ENCODE measurements at regions not wholly inside any gene's neighbourhood (a gene's known extent, or its start where the extent isn't known, plus 50 kb on each side); places are given as distances from the start of the nearest gene placed in this dataset.

- TF ChIP-seq EZH2 (IDR thresholded peaks at IDR 0.05; ENCODE audit: borderline replicate concordance, insufficient read depth, low read depth, low read length, poor library complexity, severe bottlenecking) (no peak), CTCF (IDR thresholded peaks at IDR 0.05) (no peak)
- no peaks in the 10 kb centered on the region for H3K36me3 ChIP-seq (replicated peaks in 1 of 2; ENCODE audit: control extremely low read depth in 1 of 2, control insufficient read depth in 1 of 2, extremely low read depth in 1 of 2, insufficient read depth in 2 of 2, low read length in 1 of 2)
- no peaks in the 10 kb centered on the region for H3K79me2 ChIP-seq (ENCODE audit: control insufficient read depth, insufficient read depth, low read length)
- H3K9ac ChIP-seq (ENCODE audit: low read length): no peak overlapping the region
- intact Hi-C loops (cut with micrococcal nuclease): no loop called here
- H2AFZ ChIP-seq (ENCODE audit: insufficient read depth, low read depth, low read length, poor library complexity, severe bottlenecking): no peak overlapping the region
- Mint-ChIP-seq H3K9me3 (ENCODE audit: insufficient read depth) (peaks cover 9% of the 10 kb centered on the region), H3K4me3 (no peak overlapping the region), H3K27me3 (no peaks in the 10 kb centered on the region), H3K27ac (no peak overlapping the region), H3K4me1 (no peaks in the 10 kb centered on the region)
- no peaks in the 10 kb centered on the region for H3K4me1 ChIP-seq (ENCODE audit: control insufficient read depth in 2 of 2, insufficient read depth in 2 of 2, low read length in 2 of 2)
- H3K27me3 ChIP-seq (replicated peaks in 1 of 4; ENCODE audit: control extremely low read depth in 1 of 4, control insufficient read depth in 3 of 4, insufficient read depth in 4 of 4, low read length in 3 of 4): no peaks in the 10 kb centered on the region
- DNase-seq: no peak
- H3K27ac ChIP-seq (ENCODE audit: low read length in 2 of 2): no peak overlapping the region
- no peaks in the 10 kb centered on the region for H4K20me1 ChIP-seq (ENCODE audit: control insufficient read depth, insufficient read depth, low read length, poor library complexity, severe bottlenecking)
- H3K9me3 ChIP-seq (ENCODE audit: control extremely low read depth in 1 of 3, control insufficient read depth in 2 of 3, insufficient read depth in 1 of 3, low read length in 2 of 3): peaks cover 0 to 1% (median 0%) of the 10 kb centered on the region in 3 donors
- no peak overlapping the region for H3K4me3 ChIP-seq (ENCODE audit: control extremely low read depth in 1 of 5, extremely low read depth in 1 of 5, insufficient read depth in 1 of 5, low read depth in 2 of 5, low read length in 4 of 5)
- no peak for ATAC-seq (ENCODE audit: low read depth)
- ChIA-PET POLR2A (no interaction called here), CTCF (no interaction called here)
- H3K4me2 ChIP-seq (replicated peaks; ENCODE audit: low read depth, low read length, poor library complexity, severe bottlenecking): no peak overlapping the region
These were observed 880.8 kb upstream of the CDH2 start for GRCh38 chr18:29057703-29058102.

- no peak for DNase-seq
- ATAC-seq (ENCODE audit: low read depth): no peak
- Histone ChIP-seq H2AFZ (ENCODE audit: insufficient read depth, low read depth, low read length, poor library complexity, severe bottlenecking) (no peak overlapping the region), H4K20me1 (ENCODE audit: control insufficient read depth, insufficient read depth, low read length, poor library complexity, severe bottlenecking) (no peaks in the 10 kb centered on the region), H3K4me2 (replicated peaks; ENCODE audit: low read depth, low read length, poor library complexity, severe bottlenecking) (no peak overlapping the region), H3K9me3 (ENCODE audit: control extremely low read depth in 1 of 3, control insufficient read depth in 2 of 3, insufficient read depth in 1 of 3, low read length in 2 of 3) (peaks cover 0 to 1% (median 0%) of the 10 kb centered on the region in 3 donors), H3K27me3 (replicated peaks in 1 of 4; ENCODE audit: control extremely low read depth in 1 of 4, control insufficient read depth in 3 of 4, insufficient read depth in 4 of 4, low read length in 3 of 4) (no peaks in the 10 kb centered on the region), H3K79me2 (ENCODE audit: control insufficient read depth, insufficient read depth, low read length) (no peaks in the 10 kb centered on the region), H3K36me3 (replicated peaks in 1 of 2; ENCODE audit: control extremely low read depth in 1 of 2, control insufficient read depth in 1 of 2, extremely low read depth in 1 of 2, insufficient read depth in 2 of 2, low read length in 1 of 2) (no peaks in the 10 kb centered on the region), H3K4me3 (ENCODE audit: control extremely low read depth in 1 of 5, extremely low read depth in 1 of 5, insufficient read depth in 1 of 5, low read depth in 2 of 5, low read length in 4 of 5) (no peak overlapping the region), H3K4me1 (ENCODE audit: control insufficient read depth in 2 of 2, insufficient read depth in 2 of 2, low read length in 2 of 2) (no peaks in the 10 kb centered on the region), H3K9ac (ENCODE audit: low read length) (no peak overlapping the region), H3K27ac (ENCODE audit: low read length in 2 of 2) (no peak overlapping the region)
- TF ChIP-seq CTCF (IDR thresholded peaks at IDR 0.05): no peak
- TF ChIP-seq EZH2 (IDR thresholded peaks at IDR 0.05; ENCODE audit: borderline replicate concordance, insufficient read depth, low read depth, low read length, poor library complexity, severe bottlenecking): no peak
- no peaks in the 10 kb centered on the region for H3K27me3 Mint-ChIP-seq
- no peak overlapping the region for H3K4me3 Mint-ChIP-seq
- intact Hi-C loops (cut with micrococcal nuclease): no loop called here
- no peak overlapping the region for H3K27ac Mint-ChIP-seq
- ChIA-PET POLR2A (no interaction called here), CTCF (no interaction called here)
- H3K9me3 Mint-ChIP-seq (ENCODE audit: insufficient read depth): peaks cover 9% of the 10 kb centered on the region
- 100% methylated on average over 2 of the region's 2 CpGs for WGBS (ENCODE audit: insufficient coverage)
- no peaks in the 10 kb centered on the region for H3K4me1 Mint-ChIP-seq
These were observed 879.9 kb upstream of the CDH2 start for GRCh38 chr18:29056800-29057199.

Measured in B cell (primary cell).